ENCODE measurements at regions not wholly inside any gene's neighbourhood (a gene's known extent, or its start where the extent isn't known, plus 50 kb on each side); places are given as distances from the start of the nearest gene placed in this dataset.

DNA sequence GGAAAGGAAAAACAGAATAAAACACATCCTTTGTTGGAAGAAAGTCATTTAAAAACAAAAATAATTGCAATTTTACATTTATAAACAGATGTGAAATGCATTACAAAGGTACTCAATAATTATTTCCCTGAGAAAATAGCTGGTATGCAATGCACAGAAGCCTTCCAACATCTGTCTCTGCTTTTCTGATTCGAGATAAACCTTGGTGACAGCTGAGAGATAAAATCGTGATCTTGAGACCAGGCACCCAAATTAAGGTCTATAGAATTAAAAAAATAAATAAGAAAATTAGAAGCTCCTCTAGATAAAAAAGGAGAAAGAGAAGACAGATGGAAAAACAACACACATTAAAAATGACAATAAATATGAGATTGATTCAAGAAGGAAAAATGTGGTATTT is 544.0 kb downstream of the SPRY1 start:
- DNase-seq (ENCODE audit: low read depth), result no peak

GRCh38 chr4:123941306-123941705 is 544.7 kb downstream of the SPRY1 start:
- DNase-seq (ENCODE audit: low read depth), result no peak

DNA sequence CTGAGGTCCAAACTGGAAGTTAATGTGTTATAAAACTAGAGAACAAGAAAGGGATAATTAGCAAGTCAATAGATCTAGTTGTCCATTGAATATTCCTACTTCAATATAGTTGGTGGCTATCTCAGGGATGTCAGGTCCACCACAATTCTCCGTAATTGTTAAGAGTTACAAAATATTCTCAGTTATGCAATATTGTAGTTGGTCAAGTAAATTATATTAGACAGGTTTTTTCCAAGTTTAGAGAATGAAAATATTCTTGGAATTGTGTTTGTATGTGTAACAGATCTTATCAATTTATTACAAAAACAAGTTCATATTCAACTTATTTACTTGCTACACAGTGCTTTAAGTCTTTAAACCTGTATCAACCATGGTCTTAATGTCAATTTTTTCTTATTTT is 547.4 kb downstream of the SPRY1 start:
- DNase-seq (ENCODE audit: low read depth), result no peak

GRCh38 chr4:123945301-123945700 is 548.7 kb downstream of the SPRY1 start:
- DNase-seq (ENCODE audit: low read depth), result no peak

DNA sequence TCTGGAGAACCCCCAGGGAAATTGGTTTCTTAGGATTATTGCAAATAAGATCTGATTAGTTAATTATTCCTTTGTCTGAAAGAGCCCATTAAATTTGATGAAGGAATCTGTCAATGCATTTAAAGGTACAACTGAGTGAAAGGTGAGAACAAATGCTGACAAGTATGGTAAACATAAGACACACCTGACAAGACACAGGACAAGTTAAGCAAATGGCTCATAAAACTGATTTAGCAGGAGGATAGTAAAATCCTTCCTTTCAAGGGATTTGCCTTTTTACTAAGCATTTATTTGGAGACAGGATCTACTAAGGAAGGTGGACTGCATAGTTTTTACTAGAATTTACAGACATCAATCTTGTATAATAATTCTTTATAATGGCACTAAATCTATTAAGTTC is 553.9 kb downstream of the SPRY1 start:
- DNase-seq (ENCODE audit: low read depth), result no peak

GRCh38 chr4:123952530-123953274 is 556.1 kb downstream of the SPRY1 start:
- DNase-seq (ENCODE audit: low read depth), result no peak

DNA sequence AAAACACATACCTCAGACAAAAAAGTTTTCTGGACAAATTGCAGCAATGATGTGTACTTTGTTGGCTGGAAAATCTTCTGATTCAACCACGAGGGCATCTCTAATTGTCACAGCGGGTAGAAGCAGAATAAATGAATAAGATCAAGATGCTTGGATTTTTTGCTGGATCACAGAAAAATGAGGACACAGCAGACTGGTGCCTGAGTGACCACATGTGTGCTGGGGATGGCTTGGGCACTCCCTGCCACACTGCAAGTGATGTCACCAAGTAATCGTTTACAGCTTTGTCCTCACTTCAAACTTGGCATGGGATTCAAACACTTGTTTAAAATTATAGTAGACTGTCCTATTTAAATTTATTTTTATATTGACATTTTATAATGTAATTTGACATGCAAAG is 557.0 kb downstream of the SPRY1 start:
- no peak for DNase-seq (ENCODE audit: low read depth)

DNA sequence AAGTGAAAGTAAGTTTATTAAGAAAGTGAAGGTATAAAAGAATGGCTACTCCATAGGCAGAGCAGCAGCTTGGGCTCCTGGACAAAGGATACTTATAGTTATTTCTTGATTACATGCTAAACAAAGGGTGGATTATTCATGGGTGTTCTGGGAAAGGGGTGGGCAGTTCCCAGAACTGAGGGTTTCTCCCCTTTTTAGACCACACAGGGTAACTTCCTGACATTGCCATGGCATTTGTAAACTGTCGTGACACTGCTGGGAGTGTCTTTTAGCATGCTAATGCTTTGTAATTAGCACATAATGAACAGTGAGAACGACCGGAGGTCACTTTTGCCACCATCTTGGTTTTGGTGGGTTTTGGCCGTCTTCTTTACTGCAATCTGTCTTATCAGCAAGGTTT is 557.6 kb downstream of the SPRY1 start:
- no peak for DNase-seq (ENCODE audit: low read depth)

- DNase-seq (ENCODE audit: low read depth), result no peak
Observed at GRCh38 chr4:123955167-123955800, 558.7 kb downstream of the SPRY1 start.

- DNase-seq (ENCODE audit: low read depth), result no peak
Observed at GRCh38 chr4:123956204-123956603, 559.6 kb downstream of the SPRY1 start.

DNA sequence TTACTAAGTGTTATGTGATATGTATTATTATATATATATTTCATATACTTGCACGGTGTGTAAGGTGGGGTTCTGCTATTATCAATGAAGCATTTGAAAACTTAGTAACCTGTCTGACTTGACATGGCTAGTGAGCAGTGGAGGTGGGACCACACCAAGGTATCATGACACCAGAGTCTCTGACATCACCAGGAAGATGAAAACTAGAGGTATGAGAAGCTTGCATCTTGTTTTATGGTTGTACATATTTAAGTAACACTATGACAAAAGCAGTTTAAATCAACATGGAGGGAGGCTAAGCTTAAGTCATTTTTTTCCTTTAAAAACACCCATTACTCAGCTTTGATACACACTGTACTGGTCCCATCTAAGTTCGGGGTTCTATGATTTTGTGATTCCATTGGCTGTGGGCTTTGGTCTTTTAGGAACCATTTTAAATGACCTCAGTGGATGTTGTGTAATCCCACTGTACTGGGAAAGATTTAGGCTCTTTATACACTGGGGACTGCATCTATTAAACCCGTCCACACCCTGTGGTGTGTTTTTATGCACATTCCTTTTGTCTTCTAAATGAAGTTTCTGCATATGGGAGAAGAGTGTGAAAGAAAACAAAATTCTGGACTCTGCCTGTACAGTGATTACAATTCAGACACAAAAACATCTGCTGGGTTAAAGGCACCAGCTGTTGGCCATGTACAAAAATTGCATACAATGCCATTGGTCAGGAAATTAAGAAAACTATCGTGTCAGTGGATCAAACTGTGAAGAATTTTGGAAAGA is 570.6 kb downstream of the SPRY1 start:
- DNase-seq (ENCODE audit: low read depth), result no peak

GRCh38 chr4:123972031-123972430 is 575.4 kb downstream of the SPRY1 start:
- DNase-seq (ENCODE audit: low read depth), result no peak

GRCh38 chr4:123974386-123975149 is 578.0 kb downstream of the SPRY1 start:
- no peak for DNase-seq (ENCODE audit: low read depth)

DNA sequence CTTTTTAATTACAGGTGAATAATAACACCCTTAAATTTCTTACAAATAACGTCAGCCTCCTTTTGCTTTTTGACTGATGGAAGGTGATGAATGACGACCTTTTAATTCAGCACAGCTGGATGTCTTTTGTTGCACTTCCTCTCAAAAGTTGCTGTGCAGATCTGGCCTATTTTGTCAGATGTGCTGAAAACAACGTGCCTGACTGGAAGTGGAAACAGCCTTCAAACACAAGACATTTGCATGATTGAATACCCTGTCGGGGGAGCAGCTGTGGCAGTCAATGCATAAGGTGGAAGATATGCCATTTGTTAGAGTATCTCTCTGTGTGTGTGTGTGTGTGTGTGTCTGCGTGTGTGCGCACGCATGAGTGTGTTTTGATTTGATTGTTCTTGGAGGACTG is 579.7 kb downstream of the SPRY1 start:
- DNase-seq (ENCODE audit: low read depth), result no peak

GRCh38 chr4:123976819-123977218 is 580.2 kb downstream of the SPRY1 start:
- DNase-seq (ENCODE audit: low read depth), result no peak

DNA sequence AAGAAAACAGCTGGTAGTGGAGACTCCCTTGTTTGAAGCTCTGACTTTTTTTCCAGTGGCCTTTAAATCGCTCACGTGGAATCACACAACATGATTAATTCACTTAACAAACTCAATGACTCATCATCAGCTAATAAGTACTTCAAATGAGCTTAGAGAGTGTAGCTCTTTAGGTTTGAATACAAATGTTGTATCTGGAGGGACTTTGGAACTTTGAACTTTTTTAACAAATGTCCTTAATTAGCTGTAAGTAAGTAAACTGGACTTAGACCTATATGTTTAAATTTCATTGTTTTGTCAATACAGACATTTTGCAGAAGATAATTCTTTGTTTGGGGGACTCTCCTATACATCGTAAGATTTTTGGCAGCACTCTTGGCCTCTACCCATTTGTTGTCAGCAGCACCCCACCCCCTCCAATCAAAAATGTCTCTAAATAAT is 581.1 kb downstream of the SPRY1 start:
- no peak for DNase-seq (ENCODE audit: low read depth)

DNA sequence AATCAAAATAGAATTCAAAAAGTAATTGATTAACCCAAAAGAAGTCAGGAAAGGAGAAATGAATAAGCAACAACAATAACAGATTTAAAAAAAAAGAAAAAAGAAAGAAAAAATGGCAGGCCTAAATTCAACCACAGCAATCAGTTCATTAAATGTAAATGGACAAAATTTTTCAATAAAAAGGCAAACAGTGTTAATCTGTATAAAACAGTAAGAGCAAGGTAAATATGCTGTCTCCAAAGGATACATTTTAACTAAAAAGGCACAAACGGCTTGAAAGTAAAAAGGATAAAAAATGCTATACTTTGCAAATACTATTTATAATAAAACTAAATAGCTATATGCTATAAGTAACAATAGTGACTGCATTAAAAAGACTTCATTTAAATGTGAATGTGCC is 582.0 kb downstream of the SPRY1 start:
- no peak for DNase-seq (ENCODE audit: low read depth)

DNA sequence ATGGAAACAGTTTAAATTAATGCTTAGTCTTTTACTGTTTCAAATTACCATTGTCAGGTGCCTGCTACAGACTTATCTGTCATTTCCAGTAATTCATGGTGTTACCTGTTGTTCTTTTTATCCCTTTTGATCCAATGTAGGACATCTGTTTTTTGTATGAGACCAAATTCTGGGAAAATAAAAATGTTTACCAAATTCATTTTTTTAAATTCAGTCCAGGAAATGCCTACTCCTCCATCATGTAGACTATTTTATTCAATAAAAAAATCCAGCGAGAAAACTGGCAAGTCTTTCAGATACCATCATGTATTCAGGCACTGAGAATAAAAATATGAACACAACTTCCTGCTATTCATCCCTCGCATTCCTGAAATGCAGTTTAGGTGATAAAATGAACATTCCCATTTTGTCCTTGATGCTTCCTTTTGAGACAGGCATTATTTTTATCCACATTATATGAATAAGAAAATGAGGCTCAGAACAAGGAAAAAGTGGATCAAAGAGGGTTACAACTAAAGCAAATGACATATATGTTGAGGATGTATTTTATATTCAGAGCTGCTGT is 584.2 kb downstream of the SPRY1 start:
- DNase-seq (ENCODE audit: low read depth), result no peak

DNA sequence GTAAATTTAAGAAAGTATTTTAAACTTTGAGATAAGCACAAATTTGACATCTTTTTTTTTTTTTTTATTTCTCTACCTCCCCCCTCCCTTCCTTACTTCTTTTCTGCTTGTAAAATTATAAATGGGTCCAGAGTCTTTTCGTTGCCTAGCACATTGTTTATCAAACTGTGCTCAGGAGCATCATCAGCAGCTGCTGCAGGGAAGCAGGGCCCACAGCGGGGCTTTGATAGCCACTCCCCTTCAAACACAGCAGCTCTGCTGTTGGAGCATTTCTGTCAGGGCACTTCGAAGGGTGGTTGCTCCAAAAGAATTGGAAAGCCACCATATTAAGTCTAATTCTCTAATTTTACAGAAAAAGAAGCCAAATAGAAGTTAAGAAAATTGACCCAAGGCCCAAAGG is 588.3 kb downstream of the SPRY1 start:
- DNase-seq (ENCODE audit: low read depth), result no peak

- peak; percentile 97 for DNase-seq (ENCODE audit: low read depth)
Observed at GRCh38 chr4:123986268-123986798, 589.7 kb downstream of the SPRY1 start.

- DNase-seq (ENCODE audit: low read depth), result no peak
Observed at GRCh38 chr4:123987408-123987807, 590.8 kb downstream of the SPRY1 start.
